ENCODE measurements at regions not wholly inside any gene's neighbourhood (a gene's known extent, or its start where the extent isn't known, plus 50 kb on each side); places are given as distances from the start of the nearest gene placed in this dataset.

DNA sequence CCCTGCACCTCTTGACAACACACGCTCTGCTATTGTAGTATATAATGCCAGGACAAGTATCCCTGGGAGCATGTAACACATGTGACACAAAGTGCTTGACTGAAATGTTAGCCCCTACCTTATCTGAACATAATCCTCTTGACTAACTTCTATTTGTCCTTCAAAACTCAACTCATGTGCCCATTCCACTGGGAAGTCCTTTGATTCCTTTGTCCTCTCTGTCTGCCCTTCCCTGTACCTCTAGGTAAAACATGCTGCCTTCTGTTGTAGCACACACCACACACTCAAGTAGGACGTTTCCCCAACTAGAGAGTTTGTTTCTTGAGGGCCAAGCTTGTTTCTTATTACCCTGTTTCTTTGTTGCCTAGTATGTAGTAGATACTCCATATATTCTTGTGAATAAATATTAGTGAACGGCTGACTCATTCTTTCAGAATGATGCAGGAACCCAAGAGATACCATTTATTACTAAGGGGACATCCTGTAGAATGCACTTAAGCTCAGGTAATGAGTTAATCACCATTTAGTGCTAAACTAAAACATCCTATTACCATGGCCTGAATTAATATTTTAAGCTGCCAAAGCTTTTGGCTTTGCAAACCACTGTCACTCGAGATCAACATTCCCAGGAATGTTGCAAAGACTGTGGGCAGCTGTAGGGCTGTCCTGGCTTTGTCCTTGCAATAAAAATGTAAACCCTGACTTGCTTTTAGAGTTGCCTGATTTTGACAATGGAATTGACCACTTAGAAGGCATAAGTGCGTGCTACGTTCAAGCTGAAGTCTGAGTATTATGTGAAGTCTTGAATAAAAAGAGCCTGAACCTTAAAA lies 313.4 kb downstream of the COG6 start:
- TF ChIP-seq, protein P1, sequence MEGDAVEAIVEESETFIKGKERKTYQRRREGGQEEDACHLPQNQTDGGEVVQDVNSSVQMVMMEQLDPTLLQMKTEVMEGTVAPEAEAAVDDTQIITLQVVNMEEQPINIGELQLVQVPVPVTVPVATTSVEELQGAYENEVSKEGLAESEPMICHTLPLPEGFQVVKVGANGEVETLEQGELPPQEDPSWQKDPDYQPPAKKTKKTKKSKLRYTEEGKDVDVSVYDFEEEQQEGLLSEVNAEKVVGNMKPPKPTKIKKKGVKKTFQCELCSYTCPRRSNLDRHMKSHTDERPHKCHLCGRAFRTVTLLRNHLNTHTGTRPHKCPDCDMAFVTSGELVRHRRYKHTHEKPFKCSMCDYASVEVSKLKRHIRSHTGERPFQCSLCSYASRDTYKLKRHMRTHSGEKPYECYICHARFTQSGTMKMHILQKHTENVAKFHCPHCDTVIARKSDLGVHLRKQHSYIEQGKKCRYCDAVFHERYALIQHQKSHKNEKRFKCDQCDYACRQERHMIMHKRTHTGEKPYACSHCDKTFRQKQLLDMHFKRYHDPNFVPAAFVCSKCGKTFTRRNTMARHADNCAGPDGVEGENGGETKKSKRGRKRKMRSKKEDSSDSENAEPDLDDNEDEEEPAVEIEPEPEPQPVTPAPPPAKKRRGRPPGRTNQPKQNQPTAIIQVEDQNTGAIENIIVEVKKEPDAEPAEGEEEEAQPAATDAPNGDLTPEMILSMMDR (optimal IDR thresholded peaks at IDR 0.05 in 1 of 3, IDR thresholded peaks at IDR 0.05 in 1 of 3, conservative IDR thresholded peaks at IDR 0.05 in 1 of 3; ENCODE audit: extremely low read depth in 1 of 3, insufficient read depth in 2 of 3, low read length in 3 of 3), result no peak
- no peak for TF ChIP-seq EZH2 (IDR thresholded peaks at IDR 0.05; ENCODE audit: low read length)

Measured in keratinocyte (primary cell).